Hematopoietic multipotent progenitor cell (in vitro differentiated cells): ENCODE measurements at regions not wholly inside any gene's neighbourhood (a gene's known extent, or its start where the extent isn't known, plus 50 kb on each side); places are given as distances from the start of the nearest gene placed in this dataset.
"Not testable (repeated sequence)": the region's sequence is repeated elsewhere in the genome, so short reads cannot be mapped to it uniquely, and the experiment has no call there.

Experiments used
- DNase-seq, 3 donors: peaks; one replicate each; pipeline ENCODE4 v3.0.0-alpha.2; 2011 to 2015; ENCODE audit warnings: low read depth in 2 of 3, low spot score in 2 of 3

DNA sequence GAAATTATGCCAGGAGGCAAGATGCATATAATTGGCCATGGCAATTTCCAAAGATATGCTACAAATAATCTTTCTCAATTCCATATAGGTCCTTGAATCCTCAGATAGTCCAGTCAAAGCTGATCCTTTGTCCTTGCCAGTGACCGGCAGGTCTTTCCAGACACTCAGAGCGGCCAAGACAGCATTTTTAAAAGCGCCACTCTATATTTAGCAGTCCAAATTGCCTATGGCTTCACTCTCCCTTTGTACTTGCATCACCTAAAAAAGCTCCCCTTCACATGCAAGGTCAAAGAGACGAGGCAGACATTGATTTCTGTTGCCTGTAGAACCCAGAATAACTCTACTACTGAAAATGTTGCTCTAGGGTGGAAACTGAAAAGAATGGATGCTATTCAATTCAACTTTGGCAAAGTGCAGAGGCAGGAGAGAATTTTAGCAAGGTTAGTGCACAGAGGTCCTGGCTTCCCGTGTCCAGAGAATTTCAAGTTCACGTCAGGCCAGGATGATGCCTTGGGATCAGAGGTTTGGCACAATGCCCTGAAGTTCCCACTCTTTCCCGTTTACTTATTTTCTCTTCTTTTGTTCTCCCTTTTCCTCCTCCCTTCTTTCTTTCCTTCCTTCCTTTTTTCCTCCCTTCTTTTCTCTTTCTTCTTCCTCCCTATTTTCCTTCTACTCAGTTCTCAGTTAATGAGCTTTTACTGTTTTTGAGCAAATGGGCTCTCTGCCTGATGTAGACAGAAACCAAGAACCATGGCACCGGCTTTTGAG, 108.5 kb downstream of the KCNK1 start:
- no peak for DNase-seq

DNA sequence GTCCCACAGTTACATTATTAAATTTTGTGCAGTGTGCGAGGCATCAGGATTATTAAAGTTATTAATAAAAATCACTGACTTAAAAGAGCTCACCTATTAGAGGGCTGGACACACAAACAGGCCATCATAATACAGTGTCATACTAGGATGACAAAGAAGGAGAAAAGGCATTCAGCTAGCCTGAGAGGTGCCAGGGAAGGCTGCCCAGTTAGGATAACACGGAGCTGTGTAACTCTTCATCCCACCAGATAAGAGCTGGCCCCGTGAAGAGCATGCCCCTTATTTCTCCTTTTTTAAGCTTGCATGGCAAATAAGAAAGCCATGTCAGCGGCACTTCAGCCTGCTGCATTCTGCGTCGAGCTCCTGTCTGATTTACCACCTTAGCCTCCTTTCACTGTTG, 109.5 kb downstream of the KCNK1 start:
- no peak for DNase-seq

DNA sequence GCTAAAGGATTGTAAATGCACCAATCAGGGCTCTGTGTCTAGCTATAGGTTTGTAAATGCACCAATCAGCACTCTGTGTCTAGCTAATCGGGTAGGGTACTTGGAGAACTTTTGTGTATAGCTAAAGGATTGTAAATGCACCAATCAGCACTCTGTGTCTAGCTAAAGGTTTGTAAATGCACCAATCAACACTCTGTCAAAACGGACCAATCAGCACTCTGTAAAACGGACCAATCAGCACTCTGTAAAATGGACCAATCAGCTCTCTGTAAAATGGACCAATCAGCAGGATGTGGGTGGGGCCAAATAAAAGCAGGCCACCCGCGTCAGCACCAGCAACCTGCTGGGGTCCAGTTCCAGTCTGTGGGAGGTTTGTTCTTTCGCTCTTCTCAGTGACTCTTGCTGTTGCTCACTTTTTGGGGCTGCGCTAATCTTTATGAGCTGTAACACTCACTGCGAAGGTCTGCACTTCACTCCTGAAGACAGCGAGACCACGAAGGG, 110.3 kb downstream of the KCNK1 start:
- not testable (repeated sequence) for DNase-seq

DNA sequence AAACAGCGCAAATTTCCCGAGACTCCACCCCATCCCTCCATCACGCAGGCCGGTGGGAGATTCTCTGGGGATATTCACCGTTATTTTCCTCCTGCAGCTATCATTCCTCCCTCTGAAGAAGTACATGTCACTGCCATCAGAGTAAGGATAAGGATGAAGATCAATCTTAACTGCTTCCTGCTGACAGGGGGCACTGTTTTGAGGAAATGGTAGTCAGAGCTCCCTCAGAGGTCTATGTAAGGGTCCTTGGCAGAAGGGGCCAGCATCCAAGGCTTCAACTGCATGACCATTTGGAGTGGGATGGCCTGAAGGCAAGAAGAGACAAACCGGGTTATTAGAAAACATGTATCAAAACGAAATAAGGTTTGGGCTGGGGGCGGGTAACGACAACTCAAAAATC, 111.5 kb downstream of the KCNK1 start:
- no peak for DNase-seq

DNA sequence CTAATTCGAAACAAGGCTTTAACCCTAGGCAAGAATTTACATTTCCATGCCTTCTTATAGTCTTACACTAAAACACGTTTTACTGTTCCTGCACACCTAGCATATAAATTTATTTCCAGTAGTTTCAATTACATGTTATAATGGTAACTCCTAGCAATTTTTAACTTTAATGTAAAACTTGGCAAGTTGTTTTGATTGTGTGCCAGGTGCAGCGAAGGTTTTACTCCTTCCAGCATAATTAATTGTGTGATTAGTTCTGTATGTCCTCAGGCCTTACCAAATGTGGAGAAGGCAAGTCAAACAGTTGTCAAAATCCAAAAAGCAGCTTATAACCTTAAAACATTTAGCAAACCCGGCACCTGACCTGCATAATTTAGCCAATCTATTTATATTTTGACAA, 114.8 kb downstream of the KCNK1 start:
- DNase-seq = no peak

DNA sequence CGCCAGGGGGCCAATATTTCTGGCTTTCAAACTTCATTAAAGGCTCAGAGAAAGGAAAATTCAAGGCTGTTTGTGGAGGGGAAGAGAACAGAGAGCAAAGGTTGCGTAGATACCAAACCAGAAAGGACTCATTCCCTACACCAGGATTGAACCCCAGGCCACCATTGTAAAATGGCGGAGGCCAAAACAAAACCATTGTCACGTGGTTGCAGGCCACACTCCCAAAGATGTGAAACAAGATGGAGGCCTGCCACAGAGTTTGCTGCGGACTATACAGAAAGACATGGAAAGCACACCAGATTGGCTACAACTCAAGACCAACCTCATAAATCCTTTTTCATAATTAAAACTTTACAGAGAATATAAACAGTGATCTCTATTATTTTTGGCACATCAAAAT, 116.5 kb downstream of the KCNK1 start:
- DNase-seq = no peak

DNA sequence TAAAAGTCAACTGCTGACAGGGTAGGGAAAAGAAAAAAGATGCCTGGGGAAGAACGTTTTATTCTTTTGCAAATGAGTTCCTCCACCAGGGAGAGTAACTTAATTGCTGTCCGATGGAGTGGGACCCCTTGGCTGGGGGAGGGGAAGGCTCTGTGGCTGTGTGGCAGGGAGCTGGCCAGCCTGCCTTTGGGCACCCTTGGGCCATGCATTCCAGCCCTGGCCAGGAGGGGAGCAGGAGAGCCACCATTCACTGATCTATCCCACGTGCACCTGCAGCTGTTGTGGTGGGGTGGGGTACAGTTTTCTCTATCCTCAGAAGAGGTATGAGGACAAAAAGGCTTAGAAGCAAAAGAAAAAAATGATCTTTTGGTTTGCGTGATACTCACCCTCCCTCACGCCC, 116.9 kb downstream of the KCNK1 start:
- no peak for DNase-seq

DNA sequence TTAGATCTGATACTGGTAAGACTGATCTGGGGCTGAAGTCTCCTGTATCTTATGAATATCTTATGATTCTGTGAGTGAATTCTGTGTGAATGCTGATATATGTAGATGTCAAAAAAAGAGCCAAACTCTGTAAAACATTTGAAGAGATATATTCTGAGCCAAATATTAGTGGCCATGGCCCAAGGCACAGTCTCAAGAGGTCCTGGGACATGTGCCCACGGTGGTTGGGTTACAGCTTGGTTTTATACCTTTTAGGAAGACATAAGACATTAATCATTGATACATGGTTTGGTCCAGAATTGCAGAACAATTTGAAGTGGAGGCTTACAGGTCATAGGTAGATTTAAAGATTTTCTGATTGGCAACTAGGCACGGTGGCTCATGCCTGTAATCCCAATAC, 118.3 kb downstream of the KCNK1 start:
- no peak for DNase-seq

DNA sequence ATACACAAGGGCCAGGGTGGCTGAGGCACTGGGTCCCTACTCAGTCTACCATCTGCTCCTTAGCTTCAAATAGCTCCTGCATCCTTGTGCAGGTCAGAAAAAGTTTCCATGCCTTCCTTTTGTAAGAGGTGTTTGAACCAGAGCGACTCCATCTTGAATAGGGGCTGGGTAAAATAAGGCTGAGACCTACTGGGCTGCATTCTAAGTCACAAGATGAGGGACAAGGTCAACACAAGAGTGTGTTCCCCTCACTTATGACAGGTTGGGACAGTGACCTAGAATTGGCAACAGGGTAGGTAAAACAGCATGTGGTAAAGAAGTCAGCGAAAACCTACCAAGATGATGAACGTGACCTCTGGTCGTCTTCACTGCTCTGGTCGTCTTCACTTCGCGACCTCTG, 120.5 kb downstream of the KCNK1 start:
- no peak for DNase-seq

DNA sequence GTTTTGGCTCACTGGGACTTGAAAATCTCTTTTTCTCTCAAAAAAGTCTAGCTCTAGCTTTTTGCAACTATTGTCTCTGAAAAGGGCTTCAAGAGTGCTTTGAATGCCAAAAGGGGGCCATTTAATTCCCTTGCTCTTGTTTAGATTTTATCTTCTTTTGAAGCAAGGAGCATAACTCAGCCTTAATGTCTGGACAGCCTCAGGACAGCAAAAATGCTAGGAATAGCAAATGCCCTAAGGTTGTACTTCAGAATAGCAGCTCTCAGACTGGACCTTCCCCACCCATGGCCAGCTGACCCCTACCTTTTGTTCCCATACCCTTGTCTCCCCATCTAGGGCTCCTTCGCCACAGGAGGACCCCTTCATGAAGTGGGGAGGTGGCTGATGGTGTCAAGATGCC, 121.4 kb downstream of the KCNK1 start:
- DNase-seq = no peak

DNA sequence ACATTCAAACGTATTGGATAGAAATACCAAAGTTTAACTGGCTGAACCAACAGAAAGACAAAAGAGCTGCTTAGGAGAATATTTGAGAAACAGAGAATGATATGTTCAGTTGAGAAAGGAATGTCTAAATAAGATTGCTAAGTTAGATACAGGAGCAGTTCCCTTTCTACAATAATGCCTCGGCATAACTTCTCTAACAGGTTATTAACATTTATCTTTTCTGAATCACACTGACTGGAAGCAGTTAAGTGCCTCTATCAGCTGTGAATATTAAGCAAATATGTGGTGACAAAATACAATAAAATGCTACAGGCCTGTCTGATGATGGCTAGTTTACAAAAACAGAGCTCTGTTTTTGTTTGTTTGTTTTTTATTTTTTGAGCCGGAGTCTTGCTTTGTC, 121.9 kb downstream of the KCNK1 start:
- no peak for DNase-seq

DNA sequence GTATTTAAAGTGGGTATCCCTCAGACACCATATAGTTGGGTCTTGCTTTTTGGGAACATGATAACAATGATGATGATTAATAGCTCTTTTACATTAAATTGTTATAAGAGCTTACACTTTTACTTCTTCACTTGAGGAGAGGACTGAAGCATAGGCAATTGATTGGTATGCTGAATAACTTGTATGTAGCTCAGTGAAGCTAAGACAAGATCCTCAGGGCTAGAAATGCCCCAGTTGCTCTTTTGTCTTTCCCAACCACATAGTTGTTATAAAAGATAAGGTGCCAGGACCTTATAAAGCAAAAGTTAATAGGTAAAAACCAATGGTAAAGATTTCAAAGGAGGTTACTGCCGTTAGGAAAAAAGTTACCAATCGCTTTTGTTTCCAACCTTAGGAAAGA, 123.4 kb downstream of the KCNK1 start:
- no peak for DNase-seq

DNA sequence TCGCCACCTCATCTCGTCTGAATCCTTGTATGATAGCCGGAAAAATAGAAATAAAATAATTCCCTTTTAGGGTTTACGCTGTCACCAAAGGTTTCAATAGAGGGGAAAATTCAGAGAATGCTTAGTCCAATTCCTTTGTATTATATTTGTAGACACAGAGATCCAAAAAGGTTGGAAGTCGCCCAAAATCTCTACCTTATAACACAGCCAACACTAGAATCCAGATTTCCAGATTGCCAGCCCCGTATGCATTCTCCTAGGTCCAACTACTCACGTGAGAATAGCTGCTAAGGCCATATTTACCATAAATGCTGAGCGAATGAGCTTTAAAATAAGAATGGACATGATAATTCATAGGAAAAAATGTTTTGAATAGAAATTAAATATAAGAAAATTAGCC, 124.5 kb downstream of the KCNK1 start:
- DNase-seq = no peak

DNA sequence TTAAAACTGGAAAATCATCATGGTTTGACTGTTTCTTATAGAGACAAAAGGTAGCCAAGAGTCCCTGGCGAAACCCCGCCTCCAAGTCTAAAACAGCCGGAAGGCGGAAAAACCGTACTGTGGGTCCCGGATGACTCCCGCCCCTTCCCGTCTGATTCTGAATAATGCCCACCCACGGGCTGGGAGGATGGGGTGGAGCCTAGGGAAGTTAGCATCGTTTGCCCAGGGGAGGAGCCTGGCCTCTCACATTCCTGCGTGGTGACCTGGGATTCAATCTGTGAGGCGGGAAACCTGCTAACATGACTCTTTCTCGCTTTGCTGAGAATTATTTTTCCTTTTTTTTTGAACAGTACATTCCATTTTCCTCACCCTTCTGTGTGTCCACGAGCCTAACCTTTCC, 124.9 kb downstream of the KCNK1 start:
- no peak for DNase-seq

DNA sequence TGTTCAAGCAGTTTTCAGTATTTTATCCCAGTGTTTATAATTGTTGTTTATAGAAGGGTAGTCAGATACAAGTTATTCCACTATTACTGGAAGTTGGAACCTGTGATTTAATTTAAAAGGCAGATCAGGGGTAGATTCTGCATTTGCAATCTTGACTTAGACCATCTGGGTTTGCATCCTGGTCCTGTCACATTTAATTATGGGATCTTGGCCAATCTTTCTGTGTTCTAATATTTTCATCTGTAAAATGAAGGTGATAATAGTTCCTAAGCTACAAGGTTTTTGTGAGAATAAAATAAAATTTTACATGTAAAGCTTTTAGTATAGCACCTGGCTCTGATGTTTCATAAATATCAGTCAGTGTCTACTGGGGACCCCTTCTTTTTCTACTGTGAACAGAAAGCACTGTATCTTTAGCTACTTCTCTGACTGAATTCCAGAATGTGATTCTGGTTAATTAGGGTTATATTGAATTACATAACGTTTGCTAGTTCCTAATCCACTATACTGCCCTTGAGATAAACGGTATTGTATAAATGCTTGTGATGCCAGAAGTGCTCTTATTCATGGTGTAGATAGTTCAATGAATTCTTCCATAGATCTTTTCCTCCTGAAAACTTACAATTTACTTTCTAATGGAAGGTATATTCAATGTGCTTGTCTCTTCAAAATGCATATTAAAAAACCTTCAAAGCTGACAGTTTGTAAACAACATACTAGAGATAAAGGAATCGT, 131.0 kb downstream of the KCNK1 start:
- DNase-seq = no peak

DNA sequence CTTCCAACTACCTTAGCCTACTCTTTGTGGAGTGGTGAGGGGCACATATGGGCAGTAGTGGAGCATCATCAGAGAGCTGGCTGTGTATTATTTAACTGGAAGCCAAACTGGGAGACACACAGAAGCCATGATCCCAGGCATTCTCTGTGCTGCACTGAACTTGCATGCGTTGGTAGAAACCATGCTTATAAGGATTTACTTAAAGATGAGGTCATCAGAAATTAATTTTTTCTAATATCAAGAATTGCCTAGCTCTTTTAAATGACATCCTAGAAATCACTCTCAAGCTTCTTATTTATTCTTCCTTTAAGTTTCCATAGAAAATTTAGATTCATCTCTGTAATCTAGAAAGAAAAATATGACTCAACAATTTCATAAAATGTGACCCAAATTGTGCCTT, 136.2 kb downstream of the KCNK1 start:
- DNase-seq = no peak

DNA sequence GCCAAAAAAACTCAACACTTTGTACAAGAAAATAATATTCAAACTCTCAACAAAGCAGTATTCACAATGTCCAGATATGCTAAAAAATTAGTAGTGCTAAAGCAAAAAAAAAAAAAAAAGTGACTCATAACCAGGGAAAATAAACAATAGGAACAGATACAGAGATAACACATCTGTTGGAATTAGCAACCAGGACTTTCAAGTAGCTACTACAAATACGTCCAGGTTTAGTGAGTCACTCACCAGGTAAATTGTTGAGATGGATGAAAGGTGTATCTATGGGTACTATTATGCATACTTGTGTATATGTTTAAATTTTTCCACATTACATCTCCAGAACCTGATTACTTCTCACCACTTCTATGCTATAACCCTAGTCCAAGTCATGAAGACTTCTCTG, 144.8 kb upstream of the SLC35F3 start:
- no peak for DNase-seq

DNA sequence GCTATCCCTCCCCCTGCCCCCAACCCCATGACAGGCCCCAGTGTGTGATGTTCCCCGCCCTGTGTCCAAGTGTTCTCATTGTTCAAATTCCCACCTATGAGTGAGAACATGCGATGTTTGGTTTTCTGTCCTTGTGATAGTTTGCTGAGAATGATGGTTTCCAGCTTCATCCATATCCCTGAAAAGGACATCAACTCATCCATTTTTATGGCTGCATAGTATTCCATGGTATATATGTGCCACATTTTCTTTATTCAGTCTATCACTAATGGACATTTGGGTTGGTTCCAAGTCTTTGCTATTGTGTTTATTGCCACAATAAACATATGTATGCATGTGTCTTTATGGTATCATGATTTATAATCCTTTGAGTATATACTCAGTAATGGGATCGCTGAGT, 140.2 kb upstream of the SLC35F3 start:
- not testable (repeated sequence) for DNase-seq

DNA sequence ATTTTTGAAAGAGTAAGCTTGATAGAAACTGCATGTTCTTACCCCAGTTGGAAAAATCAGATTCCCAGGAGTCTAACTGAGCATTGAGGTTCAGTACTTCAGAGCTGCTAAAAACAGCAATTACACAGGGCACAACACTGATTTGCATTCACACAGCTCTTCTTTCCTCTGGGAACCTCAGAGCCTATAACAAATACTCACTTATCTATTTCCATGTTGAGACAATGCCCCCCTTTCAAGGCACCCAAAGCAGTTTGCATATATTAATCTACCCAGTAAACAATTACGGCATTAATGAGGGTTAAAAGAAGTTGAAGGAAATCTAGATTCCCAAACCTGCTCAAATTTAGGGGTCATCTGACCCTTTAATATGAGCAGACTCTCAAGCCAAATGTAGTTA, 126.9 kb upstream of the SLC35F3 start:
- DNase-seq = no peak

DNA sequence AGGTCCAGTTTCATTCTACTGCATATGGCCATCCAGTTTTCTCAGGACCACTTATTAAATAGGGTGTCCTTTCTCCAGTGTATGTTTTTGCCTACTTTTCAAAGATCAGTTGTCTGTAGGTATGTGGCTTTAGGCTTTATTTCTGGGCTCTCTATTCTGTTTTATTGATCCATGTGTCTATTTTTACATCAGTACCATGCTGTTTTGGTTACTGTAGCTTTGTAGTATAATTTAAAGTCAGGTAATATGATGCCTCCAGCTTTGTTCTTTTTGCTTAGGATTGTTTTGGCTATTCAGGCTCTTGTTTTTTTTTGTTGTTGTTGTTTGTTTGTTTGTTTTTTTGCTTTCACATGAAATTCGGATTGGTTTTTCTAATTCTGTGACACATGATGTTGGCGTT, 124.4 kb upstream of the SLC35F3 start:
- no peak for DNase-seq

DNA sequence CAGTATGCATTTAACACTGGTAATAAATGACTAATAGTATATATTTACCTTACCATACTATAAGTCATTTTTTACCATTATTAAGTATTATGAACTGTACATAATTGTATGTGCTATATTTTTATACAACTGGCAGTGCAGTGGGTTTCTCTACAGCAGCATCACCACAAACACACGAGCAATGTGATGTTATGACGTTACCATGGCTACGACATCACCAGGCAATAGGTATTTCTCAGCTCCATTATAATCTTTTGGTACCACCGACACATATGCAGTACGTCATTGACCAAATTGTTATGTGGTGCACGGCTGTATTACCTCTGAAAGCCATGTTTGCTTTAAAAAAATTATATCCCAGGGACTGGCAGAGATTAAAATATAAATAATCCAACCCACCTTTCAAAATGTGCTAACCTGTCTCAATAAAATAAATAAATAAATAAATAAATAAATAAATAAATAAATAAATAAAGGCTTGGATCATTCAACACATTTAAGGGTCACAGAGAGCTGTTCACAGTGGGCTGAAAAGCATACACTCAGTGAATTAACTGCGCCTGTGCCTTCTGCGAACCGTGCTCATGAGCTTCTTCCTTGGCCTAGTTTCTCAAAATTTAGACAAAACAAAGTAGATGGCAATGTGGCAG, 121.4 kb upstream of the SLC35F3 start:
- DNase-seq = no peak

DNA sequence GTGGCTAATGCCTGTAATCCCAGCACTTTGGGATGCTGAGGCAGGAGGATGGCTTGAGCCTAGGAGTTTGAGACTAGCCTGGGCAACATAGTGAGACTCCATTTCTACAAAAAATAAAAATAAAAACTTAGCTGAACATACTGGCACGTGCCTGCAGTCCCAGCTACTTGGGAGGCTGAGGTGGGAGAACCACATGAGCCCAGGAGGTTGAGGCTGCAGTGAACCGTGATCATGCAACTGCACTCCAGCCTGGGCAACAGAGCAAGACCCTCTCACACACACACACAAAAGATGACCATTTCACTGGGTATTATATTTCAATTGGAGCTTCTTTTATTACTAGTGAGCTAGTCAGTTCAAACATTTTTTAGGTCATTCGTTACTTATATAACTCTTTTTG, 116.9 kb upstream of the SLC35F3 start:
- DNase-seq = no peak
